Keratinocyte (primary cell): ENCODE measurements at regions not wholly inside any gene's neighbourhood (a gene's known extent, or its start where the extent isn't known, plus 50 kb on each side); places are given as distances from the start of the nearest gene placed in this dataset.

Experiments
- DNase-seq: peaks from one replicate; pipeline ENCODE4 v3.0.0-alpha.2; 2011; ENCODE audit warnings: low read depth, missing footprints, low spot score
- FAIRE-seq: peaks from 2 replicates; lab custom pipeline; 2011; peaks lifted over from hg19 to GRCh38; lab: Jason Lieb, UNC
- H2AFZ ChIP-seq: 2 replicates; pipeline ENCODE4 v1.6.0; 2012; ENCODE audit warnings: low read length, control low read depth, inconsistent platforms; ENCODE audit not compliant: control insufficient read depth
- H3K27ac ChIP-seq: 2 replicates; pipeline ENCODE4 v1.5.1; 2011; ENCODE audit warnings: low read length; ENCODE audit not compliant: control insufficient read depth, insufficient read depth
- H3K27me3 ChIP-seq: 3 replicates; pipeline ENCODE4 v1.6.0; 2011; ENCODE audit warnings: low read length; ENCODE audit not compliant: control insufficient read depth, insufficient read depth; ENCODE audit errors: extremely low read depth
- H3K36me3 ChIP-seq, 2 experiments: 2 replicates in 1 of 2; 3 replicates in 1 of 2; pipeline ENCODE4 v1.5.1; 2011; ENCODE audit warnings: low read length in 2 of 2, mild to moderate bottlenecking in 1 of 2; ENCODE audit not compliant: control insufficient read depth in 2 of 2, insufficient read depth in 2 of 2; ENCODE audit errors: extremely low read depth in 1 of 2
- H3K4me1 ChIP-seq: 3 replicates; pipeline ENCODE4 v1.5.1; 2011; ENCODE audit warnings: low read length; ENCODE audit not compliant: control insufficient read depth, insufficient read depth; ENCODE audit errors: extremely low read depth
- H3K4me2 ChIP-seq: 3 replicates; pipeline ENCODE4 v1.6.0; 2011; ENCODE audit warnings: low read depth, low read length; ENCODE audit not compliant: control insufficient read depth, insufficient read depth; ENCODE audit errors: extremely low read depth
- H3K4me3 ChIP-seq, 3 experiments: fragments of 200-600 bp in 1 of 3; sonication (generic) in 1 of 3; 2 replicates in 2 of 3; 3 replicates in 1 of 3; pipeline ENCODE4 v1.5.1; 2011 to 2016; ENCODE audit warnings: low read length in 3 of 3, mild to moderate bottlenecking in 3 of 3, control low read depth in 2 of 3, inconsistent platforms in 1 of 3, low read depth in 1 of 3, mixed read lengths in 1 of 3, mixed run types in 1 of 3, moderate library complexity in 1 of 3; ENCODE audit not compliant: control insufficient read depth in 2 of 3, insufficient read depth in 2 of 3; ENCODE audit errors: extremely low read depth in 1 of 3
- H3K79me2 ChIP-seq: 2 replicates; pipeline ENCODE4 v1.6.0; 2012; ENCODE audit warnings: low read length; ENCODE audit not compliant: control insufficient read depth, insufficient read depth
- H3K9ac ChIP-seq: 3 replicates; pipeline ENCODE4 v1.6.0; 2011; ENCODE audit warnings: low read length; ENCODE audit not compliant: control insufficient read depth, insufficient read depth; ENCODE audit errors: extremely low read depth
- H3K9me1 ChIP-seq: 3 replicates; pipeline ENCODE4 v1.6.0; 2011; ENCODE audit warnings: low read length; ENCODE audit not compliant: control insufficient read depth, insufficient read depth; ENCODE audit errors: extremely low read depth
- H3K9me3 ChIP-seq: 2 replicates; pipeline ENCODE4 v1.5.1; 2012; ENCODE audit warnings: low read depth, low read length; ENCODE audit not compliant: control insufficient read depth
- H4K20me1 ChIP-seq: 3 replicates; pipeline ENCODE4 v1.6.0; 2011; ENCODE audit warnings: low read length; ENCODE audit not compliant: control insufficient read depth, insufficient read depth; ENCODE audit errors: extremely low read depth
- CTCF ChIP-seq, 3 experiments: IDR thresholded peaks in 1 of 3; conservative IDR thresholded peaks in 1 of 3; optimal IDR thresholded peaks in 1 of 3; 2 replicates in 2 of 3; 3 replicates in 1 of 3; pipeline versions ENCODE3 to v1.5.1; 2011; ENCODE audit warnings: low read length in 3 of 3, mild to moderate bottlenecking in 3 of 3, moderate library complexity in 2 of 3, control low read depth in 1 of 3, inconsistent platforms in 1 of 3; ENCODE audit not compliant: insufficient read depth in 2 of 3; ENCODE audit errors: extremely low read depth in 1 of 3
- EZH2 ChIP-seq: IDR thresholded peaks from one replicate; pipeline ENCODE4 v1.6.1; 2012; ENCODE audit warnings: inconsistent platforms, mild to moderate bottlenecking, low read length, moderate library complexity
- dilution Hi-C: fragments of 300-500 bp; cut with MboI; formaldehyde crosslinking; loops from one replicate; pipeline ENCODE4 v1.7.0; 2020; ENCODE audit warnings: low sequenced_read_pairs; ENCODE audit not compliant: extremely low pct_ligation_motif_present

- no peaks in the 10 kb centered on the region for H3K9me3 ChIP-seq
- H3K79me2 ChIP-seq = no peaks in the 10 kb centered on the region
- H4K20me1 ChIP-seq = no peaks in the 10 kb centered on the region
- H3K4me3 ChIP-seq = no peak overlapping the region
- TF ChIP-seq CTCF (optimal IDR thresholded peaks at IDR 0.05 in 1 of 3, IDR thresholded peaks at IDR 0.05 in 1 of 3, conservative IDR thresholded peaks at IDR 0.05 in 1 of 3; ENCODE audit: extremely low read depth in 1 of 3, insufficient read depth in 2 of 3, low read length in 3 of 3) (peak in 2 of 3 experiments; percentile 15 to 23), EZH2 (no peak)
- H3K36me3 ChIP-seq = no peaks in the 10 kb centered on the region
- H3K4me2 ChIP-seq = no peak overlapping the region
- no peak overlapping the region for H2AFZ ChIP-seq
- no peaks in the 10 kb centered on the region for H3K9me1 ChIP-seq
- no peak for DNase-seq
- dilution Hi-C loops = no loop called here
- H3K27ac ChIP-seq = no peak overlapping the region
- no peak for FAIRE-seq
- no peak overlapping the region for H3K9ac ChIP-seq
- no peaks in the 10 kb centered on the region for H3K27me3 ChIP-seq
- no peaks in the 10 kb centered on the region for H3K4me1 ChIP-seq
Measured at GRCh38 chr3:1693145-1693544, 405.5 kb upstream of the CNTN4 start.

GRCh38 chr3:1696669-1697275 is 401.9 kb upstream of the CNTN4 start:
- no peak overlapping the region for H2AFZ ChIP-seq
- TF ChIP-seq EZH2 = no peak
- TF ChIP-seq CTCF (optimal IDR thresholded peaks at IDR 0.05 in 1 of 3, IDR thresholded peaks at IDR 0.05 in 1 of 3, conservative IDR thresholded peaks at IDR 0.05 in 1 of 3; ENCODE audit: extremely low read depth in 1 of 3, insufficient read depth in 2 of 3, low read length in 3 of 3) = no peak
- H3K4me1 ChIP-seq = no peaks in the 10 kb centered on the region
- no peaks in the 10 kb centered on the region for H3K9me3 ChIP-seq
- dilution Hi-C loops = no loop called here
- no peaks in the 10 kb centered on the region for H3K79me2 ChIP-seq
- no peaks in the 10 kb centered on the region for H4K20me1 ChIP-seq
- H3K27ac ChIP-seq = no peak overlapping the region
- no peaks in the 10 kb centered on the region for H3K9me1 ChIP-seq
- H3K36me3 ChIP-seq = no peaks in the 10 kb centered on the region
- DNase-seq = no peak
- H3K9ac ChIP-seq = no peak overlapping the region
- no peaks in the 10 kb centered on the region for H3K27me3 ChIP-seq
- no peak for FAIRE-seq
- H3K4me2 ChIP-seq = no peak overlapping the region
- no peak overlapping the region for H3K4me3 ChIP-seq
